Stimulated activated CD4-positive, alpha-beta T cell treated with anti-CD3 and anti-CD28 coated beads, Interleukin-1b, Interleukin-23, amount 100 ng/mL, for 24 hours (primary cell): ENCODE measurements at regions not wholly inside any gene's neighbourhood (a gene's known extent, or its start where the extent isn't known, plus 50 kb on each side); places are given as distances from the start of the nearest gene placed in this dataset.

Experiments used
- DNase-seq, 4 experiments: peaks; one replicate each; pipeline ENCODE4 v3.0.0-alpha.2; 2020; ENCODE audit warnings: low read depth in 4 of 4, low spot score in 1 of 4

DNA sequence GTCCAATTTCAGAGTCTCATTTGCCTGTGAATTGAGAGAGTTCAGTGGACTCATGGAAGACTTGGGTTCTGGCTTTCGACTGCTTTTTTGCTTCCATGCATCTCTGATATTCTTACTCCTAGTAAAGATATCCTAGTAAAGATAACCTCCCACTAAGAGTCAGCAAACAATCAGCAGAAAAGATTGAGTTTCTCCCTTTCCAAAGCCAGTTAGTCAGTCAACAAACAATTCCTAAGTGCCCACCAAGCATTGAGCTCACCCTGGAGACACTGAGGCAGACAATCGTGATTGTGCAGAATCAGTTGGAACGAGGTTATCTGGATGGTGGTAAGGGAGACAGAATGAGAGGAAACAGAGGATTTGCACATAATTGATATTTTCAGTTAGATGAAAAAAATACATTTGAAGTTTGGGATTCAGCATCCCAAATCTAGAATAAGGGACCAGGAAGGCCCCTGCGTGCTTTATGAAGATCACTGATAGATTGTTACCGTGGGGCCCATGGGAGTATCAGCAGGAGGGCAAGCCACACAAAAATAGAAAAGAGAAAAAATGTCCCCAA, 99.7 kb upstream of the SLC38A2 start:
- no peak for DNase-seq

DNA sequence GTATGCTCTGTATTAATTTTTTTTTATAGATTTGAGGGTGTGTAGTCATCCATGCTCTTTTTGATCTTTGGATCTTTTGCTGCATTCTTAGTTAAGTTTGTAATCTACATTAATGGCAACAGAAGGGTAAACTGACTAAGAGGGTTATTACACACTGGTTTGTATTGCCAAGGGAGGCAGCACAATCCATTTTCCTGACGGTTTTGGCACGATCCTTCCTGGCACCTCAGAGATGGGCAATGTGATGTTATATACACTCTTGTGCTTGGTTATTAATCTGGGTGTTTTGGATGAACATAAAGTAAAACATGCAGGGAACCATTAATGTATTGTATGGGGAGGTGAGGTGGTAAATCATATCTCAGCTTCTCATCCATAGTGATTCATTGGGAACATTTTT, 98.8 kb upstream of the SLC38A2 start:
- DNase-seq, result no peak

DNA sequence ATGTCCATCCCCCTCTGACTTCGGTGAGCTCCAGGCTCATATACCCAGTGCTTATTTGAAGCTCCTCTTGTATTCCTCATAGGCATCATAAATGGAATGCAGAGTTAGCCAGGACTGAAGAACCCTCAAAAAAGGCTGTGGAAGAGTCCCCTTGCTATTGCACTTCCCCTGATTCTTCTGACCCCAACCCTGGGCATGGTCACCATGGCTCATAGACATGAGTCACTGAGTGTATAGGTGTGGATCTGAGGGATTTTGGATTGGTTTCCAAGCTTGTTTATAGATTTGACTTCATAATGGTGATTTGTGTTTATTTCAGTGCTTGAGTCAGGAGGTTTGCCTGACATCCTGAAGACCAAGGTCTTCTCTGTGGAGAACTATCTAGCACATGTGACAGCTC, 98.4 kb upstream of the SLC38A2 start:
- no peak for DNase-seq

- no peak for DNase-seq
Observed at GRCh38 chr12:46470036-46470627, 97.6 kb upstream of the SLC38A2 start.

GRCh38 chr12:46468813-46469212, 96.2 kb upstream of the SLC38A2 start:
- DNase-seq, result no peak

- DNase-seq, result no peak
Observed at GRCh38 chr12:46468160-46468559, 95.6 kb upstream of the SLC38A2 start.

DNA sequence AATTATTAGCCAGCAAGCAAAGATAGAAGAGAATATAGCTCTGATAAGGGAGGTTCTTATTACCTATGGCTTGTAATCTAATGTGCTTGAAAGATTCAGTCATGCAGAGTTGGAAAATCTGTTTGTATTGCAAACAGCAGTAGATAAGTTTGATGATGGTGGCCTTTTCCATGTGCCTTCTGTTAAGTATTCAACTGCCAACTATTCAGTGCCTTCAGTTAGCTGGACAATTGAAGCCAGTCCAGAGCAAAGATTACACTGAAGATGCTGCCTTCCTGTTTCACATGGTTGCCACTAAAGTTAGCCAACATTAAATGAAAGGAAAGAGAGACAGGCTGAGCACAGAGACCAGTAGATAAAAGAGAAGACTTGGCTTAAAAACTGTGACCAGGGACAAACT, 92.7 kb upstream of the SLC38A2 start:
- no peak for DNase-seq

DNA sequence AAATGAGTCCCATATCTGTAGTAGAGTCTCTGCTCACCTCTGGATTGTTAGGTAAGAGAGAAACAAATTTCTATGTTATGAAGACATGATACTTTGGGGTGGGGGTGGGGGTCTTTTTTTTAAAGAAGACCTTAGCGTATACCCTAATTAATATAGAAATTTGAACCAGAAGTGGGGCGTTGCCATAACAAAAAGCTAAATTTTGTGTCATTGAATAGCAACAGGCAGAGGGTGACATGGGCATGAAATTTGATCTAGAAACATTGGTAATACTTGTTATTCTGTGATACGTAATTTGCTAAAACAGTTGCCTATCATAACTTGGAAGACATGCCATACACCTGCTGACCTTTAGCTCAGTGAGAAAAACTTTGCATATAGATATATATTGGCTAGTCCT, 92.3 kb upstream of the SLC38A2 start:
- DNase-seq, result no peak

- no peak for DNase-seq
Observed at GRCh38 chr12:46462641-46463355, 90.2 kb upstream of the SLC38A2 start.

DNA sequence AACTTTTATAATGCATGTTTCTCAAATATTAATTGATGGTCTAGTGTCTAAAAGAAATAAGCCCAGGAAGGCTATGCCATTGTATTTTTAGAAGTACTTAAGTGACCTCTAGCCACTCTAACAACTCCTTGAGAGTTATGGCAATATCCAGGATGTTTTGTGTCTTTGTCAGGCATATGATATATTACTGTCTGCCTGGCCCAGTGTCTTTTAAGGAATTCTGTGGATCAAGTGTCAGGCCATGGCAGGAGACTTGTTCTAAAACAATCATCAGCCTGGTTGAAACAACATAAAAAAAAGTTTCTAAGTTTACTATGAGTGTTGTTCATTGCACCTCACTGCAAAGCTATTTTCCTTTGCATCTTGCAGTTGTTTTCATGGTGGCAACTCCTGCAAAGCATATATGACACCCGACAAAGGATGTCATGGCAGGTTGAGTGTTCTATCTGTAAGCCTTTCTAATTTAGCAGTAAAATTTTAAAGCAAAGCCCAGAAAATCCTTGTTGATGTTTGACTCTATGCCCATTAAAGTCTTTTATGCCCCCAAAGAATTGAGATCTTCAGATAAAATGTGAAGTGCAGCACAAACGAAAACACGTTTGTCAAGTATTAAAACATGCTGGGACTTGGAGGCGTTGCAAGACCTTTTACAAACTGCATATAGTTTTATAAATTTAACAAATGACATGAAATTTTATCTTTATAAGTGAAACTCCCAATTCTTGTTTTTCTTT, 89.5 kb upstream of the SLC38A2 start:
- DNase-seq, result no peak

GRCh38 chr12:46461459-46461858, 88.9 kb upstream of the SLC38A2 start:
- no peak for DNase-seq

- DNase-seq, result no peak
Observed at GRCh38 chr12:46460682-46461210, 88.2 kb upstream of the SLC38A2 start.

- DNase-seq, result no peak
Observed at GRCh38 chr12:46459861-46460545, 87.4 kb upstream of the SLC38A2 start.

DNA sequence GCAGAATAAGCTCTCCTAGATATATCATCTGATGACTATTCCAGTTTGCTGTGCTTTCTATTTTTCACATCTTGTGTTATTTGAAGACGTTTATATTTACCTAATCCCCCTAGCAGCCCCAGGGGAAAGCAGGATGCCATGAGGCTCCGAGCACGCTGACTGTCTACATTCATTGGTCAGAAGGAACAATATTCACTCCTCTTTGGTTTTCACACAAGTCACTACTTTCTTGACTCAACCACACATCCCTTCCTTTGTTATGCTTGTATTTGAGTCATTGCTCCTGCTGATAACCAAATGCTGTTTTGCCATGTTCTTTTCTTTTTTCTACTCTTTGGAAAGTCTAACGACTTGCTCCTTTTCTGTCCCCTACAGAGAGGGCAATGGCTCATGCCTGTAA, 86.5 kb upstream of the SLC38A2 start:
- DNase-seq, result no peak

DNA sequence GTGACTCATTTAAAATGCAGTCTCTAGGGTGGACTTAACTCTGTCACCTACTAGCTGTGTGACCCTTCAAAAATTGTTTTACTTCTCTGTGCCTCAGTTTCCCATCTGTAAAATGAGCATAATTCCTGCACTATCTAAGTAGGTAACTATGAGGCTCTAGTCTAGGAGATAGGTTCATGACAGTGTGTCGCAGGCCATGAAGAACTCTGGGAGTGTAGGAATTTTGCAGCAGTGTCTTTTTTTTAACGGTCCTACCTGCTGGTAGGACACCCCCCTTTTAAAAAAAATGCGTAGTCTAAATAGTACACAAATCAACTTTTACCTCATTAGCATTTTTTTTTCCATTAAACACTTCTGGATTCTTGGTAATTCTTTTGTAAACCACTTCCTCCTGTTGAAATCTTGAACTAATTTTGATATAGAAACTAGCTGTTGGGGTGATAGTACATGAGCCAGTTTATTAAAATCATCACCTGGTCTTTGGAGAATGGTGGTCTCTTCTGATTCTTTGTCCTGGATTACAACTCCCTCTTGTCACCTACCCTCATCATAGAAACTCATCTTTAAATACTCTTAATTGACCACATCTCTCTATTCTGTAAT, 86.0 kb upstream of the SLC38A2 start:
- DNase-seq, result no peak

DNA sequence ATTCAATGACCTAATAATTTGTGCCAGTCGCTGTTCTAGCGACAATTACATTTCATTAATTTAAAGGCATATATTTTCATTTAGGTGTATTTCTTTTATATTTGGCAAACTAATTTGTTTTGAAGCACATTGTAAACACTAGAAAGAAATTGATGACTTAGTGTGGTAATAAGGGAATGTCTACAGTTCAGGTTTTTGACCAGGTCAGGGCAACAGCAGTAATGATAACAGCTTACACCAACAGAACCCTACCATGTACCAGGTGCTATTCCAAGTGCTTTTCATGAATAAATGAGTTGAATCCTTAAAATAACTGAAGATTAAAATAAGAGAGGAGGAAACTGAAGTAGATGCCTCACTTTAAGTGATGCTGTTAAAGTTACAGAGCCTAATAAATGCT, 85.4 kb upstream of the SLC38A2 start:
- no peak for DNase-seq

GRCh38 chr12:46456356-46457334, 84.1 kb upstream of the SLC38A2 start:
- DNase-seq, result no peak

DNA sequence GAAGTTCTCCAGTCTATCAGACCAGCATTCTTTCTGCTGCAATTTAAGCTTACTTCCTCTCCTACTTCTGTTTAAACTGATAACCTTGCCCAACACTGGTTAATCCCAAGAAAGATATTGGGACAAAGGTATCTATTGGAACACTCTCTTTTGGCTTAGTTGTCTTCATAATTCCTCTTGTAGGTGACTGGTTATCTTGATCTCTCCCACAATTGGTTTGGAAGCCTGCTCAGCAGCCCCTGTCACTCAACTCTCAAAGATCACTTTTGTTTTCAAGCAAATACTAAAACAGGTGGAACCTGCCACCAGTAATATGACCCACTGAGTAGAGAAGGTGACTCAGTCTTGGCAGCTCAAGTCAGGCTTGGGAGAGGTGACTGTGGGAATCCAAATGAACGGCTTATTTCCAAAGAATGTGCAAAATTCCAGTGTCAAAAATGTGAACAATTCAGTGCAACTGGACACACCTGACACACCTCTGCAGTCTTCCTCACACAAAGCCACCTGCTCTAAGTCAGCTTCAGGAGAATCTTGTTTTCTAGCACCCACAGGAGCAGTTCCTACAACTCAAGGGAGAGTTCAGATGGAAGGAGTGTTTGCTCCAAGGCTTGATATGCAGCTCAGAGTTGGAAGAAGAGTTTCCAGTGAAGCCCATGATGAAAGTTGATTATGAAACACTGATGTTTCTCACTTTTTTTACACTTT, 83.2 kb upstream of the SLC38A2 start:
- DNase-seq, result no peak

GRCh38 chr12:46454981-46455380, 82.4 kb upstream of the SLC38A2 start:
- DNase-seq, result no peak
